Activated CD8-positive, alpha-beta memory T cell treated with anti-CD3 and anti-CD28 coated beads, Interleukin-2, amount 50 U/mL, for 24 hours (primary cell): ENCODE measurements at regions not wholly inside any gene's neighbourhood (a gene's known extent, or its start where the extent isn't known, plus 50 kb on each side); places are given as distances from the start of the nearest gene placed in this dataset.

Experiments used
- DNase-seq: peaks from one replicate; pipeline ENCODE4 v3.0.0-alpha.2; 2020; ENCODE audit errors: extremely low read depth

- DNase-seq, result no peak
Observed at GRCh38 chr2:82508702-82509101, 1950.4 kb downstream of the SUCLG1 start.

- DNase-seq, result no peak
Observed at GRCh38 chr2:82507657-82508056, 1951.4 kb downstream of the SUCLG1 start.

- no peak for DNase-seq
Observed at GRCh38 chr2:82501217-82501616, 1957.9 kb downstream of the SUCLG1 start.

- no peak for DNase-seq
Observed at GRCh38 chr2:82498777-82499443, 1960.2 kb downstream of the SUCLG1 start.

GRCh38 chr2:82494739-82495138, 1964.3 kb downstream of the SUCLG1 start:
- no peak for DNase-seq

GRCh38 chr2:82491591-82491990, 1967.5 kb downstream of the SUCLG1 start:
- DNase-seq, result no peak

GRCh38 chr2:82487354-82487753, 1971.7 kb downstream of the SUCLG1 start:
- DNase-seq, result no peak

GRCh38 chr2:82485701-82486100, 1973.4 kb downstream of the SUCLG1 start:
- no peak for DNase-seq

GRCh38 chr2:82481207-82481606, 1977.9 kb downstream of the SUCLG1 start:
- DNase-seq, result no peak

- no peak for DNase-seq
Observed at GRCh38 chr2:82478641-82479040, 1980.4 kb downstream of the SUCLG1 start.

GRCh38 chr2:82476094-82476493, 1983.0 kb downstream of the SUCLG1 start:
- no peak for DNase-seq

- no peak for DNase-seq
Observed at GRCh38 chr2:82428251-82428650, 2030.8 kb downstream of the SUCLG1 start.

GRCh38 chr2:82412021-82412420, 2047.1 kb downstream of the SUCLG1 start:
- DNase-seq, result no peak

- DNase-seq, result no peak
Observed at GRCh38 chr2:82411071-82411470, 2048.0 kb downstream of the SUCLG1 start.

GRCh38 chr2:82395531-82395930, 2063.5 kb downstream of the SUCLG1 start:
- no peak for DNase-seq

GRCh38 chr2:82391386-82391785, 2067.7 kb downstream of the SUCLG1 start:
- no peak for DNase-seq

GRCh38 chr2:82355622-82356021, 2051.1 kb upstream of the LRRTM1 start:
- DNase-seq, result no peak

GRCh38 chr2:82345910-82346309, 2041.4 kb upstream of the LRRTM1 start:
- no peak for DNase-seq

- no peak for DNase-seq
Observed at GRCh38 chr2:82344670-82345069, 2040.1 kb upstream of the LRRTM1 start.

- no peak for DNase-seq
Observed at GRCh38 chr2:82342356-82342755, 2037.8 kb upstream of the LRRTM1 start.

GRCh38 chr2:82340578-82341053, 2036.1 kb upstream of the LRRTM1 start:
- DNase-seq, result no peak

- no peak for DNase-seq
Observed at GRCh38 chr2:82339805-82340204, 2035.3 kb upstream of the LRRTM1 start.

GRCh38 chr2:82333697-82334096, 2029.1 kb upstream of the LRRTM1 start:
- no peak for DNase-seq

GRCh38 chr2:82330155-82330554, 2025.6 kb upstream of the LRRTM1 start:
- no peak for DNase-seq
